ENCODE measurements at regions not wholly inside any gene's neighbourhood (a gene's known extent, or its start where the extent isn't known, plus 50 kb on each side); places are given as distances from the start of the nearest gene placed in this dataset.
"Not testable (repeated sequence)": the region's sequence is repeated elsewhere in the genome, so short reads cannot be mapped to it uniquely, and the experiment has no call there.

DNA sequence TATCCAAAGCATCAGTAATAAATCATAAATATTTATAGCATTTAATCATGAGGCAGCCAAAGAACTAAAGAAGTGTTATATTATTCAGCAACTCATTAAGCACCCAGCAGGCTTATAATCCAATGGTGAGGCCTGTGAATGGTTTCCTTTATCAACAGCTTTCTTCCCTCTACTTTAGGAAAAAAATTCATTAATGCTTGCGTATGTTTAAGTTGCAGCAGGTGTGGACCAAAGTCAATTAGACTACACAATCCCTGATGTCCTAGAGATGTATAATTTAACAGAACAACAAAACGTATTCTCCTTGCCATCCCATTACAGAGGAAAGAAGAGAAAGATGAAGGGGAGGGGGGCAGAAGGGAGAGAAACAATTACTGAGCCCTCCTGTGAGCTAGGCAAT lies 87.7 kb upstream of the MAGI3 start:
- Histone ChIP-seq H3K36me3 (no peaks in the 10 kb centered on the region), H3K4me1 (no peaks in the 10 kb centered on the region), H3K9me3 (no peaks in the 10 kb centered on the region), H3K27me3 (no peaks in the 10 kb centered on the region), H3K27ac (no peak overlapping the region), H3K4me3 (no peak overlapping the region)
- ATAC-seq (ENCODE audit: low FRiP score in 2 of 2) (no peak), DNase-seq (no peak)
- WGBS, 2 donors = 38 to 83% methylated on average over 2 of the region's 2 CpGs
- TF ChIP-seq EP300 (IDR thresholded peaks at IDR 0.05) (no peak), POLR2AphosphoS5 (IDR thresholded peaks at IDR 0.05) (no peak), POLR2A (IDR thresholded peaks at IDR 0.05) (no peak)
- TF ChIP-seq, protein P1, sequence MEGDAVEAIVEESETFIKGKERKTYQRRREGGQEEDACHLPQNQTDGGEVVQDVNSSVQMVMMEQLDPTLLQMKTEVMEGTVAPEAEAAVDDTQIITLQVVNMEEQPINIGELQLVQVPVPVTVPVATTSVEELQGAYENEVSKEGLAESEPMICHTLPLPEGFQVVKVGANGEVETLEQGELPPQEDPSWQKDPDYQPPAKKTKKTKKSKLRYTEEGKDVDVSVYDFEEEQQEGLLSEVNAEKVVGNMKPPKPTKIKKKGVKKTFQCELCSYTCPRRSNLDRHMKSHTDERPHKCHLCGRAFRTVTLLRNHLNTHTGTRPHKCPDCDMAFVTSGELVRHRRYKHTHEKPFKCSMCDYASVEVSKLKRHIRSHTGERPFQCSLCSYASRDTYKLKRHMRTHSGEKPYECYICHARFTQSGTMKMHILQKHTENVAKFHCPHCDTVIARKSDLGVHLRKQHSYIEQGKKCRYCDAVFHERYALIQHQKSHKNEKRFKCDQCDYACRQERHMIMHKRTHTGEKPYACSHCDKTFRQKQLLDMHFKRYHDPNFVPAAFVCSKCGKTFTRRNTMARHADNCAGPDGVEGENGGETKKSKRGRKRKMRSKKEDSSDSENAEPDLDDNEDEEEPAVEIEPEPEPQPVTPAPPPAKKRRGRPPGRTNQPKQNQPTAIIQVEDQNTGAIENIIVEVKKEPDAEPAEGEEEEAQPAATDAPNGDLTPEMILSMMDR (IDR thresholded peaks at IDR 0.05) = no peak

- no peaks in the 10 kb centered on the region for H3K36me3 ChIP-seq
- no peak overlapping the region for H3K4me3 ChIP-seq
- H3K9me3 ChIP-seq = no peaks in the 10 kb centered on the region
- WGBS, 2 donors = 83 to 85% methylated on average over 9 of the region's 9 CpGs
- DNase-seq (no peak), ATAC-seq (ENCODE audit: low FRiP score in 2 of 2) (no peak)
- TF ChIP-seq POLR2A (IDR thresholded peaks at IDR 0.05) (no peak), EP300 (IDR thresholded peaks at IDR 0.05) (no peak)
- peaks cover 0 to 4% (median 0%) of the 10 kb centered on the region in 4 donors for H3K4me1 ChIP-seq
- H3K27me3 ChIP-seq = no peaks in the 10 kb centered on the region
- no peak overlapping the region for H3K27ac ChIP-seq
Measured at GRCh38 chr1:113303267-113303666, 87.0 kb upstream of the MAGI3 start.

DNA sequence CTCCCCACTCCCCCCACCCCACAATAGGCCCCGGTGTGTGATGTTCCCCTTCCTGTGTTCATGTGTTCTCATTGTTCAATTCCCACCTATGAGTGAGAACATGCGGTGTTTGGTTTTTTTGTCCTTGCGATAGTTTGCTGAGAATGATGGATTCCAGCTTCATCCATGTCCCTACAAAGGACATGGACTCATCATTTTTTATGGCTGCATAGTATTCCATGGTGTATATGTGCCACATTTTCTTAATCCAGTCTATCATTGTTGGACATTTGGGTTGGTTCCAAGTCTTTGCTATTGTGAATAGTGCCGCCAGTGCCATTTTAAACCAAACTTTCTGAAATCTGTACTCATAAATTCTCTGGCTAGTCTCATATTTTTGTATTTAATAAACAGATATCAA lies 85.3 kb upstream of the MAGI3 start:
- H3K36me3 ChIP-seq; H3K4me3 ChIP-seq; ATAC-seq (ENCODE audit: low FRiP score in 2 of 2); H3K27ac ChIP-seq; H3K4me1 ChIP-seq; DNase-seq; H3K27me3 ChIP-seq; H3K9me3 ChIP-seq: not testable (repeated sequence)
- WGBS, 2 donors = 95 to 100% methylated on average over 3 to 4 of the region's 4 CpGs

DNA sequence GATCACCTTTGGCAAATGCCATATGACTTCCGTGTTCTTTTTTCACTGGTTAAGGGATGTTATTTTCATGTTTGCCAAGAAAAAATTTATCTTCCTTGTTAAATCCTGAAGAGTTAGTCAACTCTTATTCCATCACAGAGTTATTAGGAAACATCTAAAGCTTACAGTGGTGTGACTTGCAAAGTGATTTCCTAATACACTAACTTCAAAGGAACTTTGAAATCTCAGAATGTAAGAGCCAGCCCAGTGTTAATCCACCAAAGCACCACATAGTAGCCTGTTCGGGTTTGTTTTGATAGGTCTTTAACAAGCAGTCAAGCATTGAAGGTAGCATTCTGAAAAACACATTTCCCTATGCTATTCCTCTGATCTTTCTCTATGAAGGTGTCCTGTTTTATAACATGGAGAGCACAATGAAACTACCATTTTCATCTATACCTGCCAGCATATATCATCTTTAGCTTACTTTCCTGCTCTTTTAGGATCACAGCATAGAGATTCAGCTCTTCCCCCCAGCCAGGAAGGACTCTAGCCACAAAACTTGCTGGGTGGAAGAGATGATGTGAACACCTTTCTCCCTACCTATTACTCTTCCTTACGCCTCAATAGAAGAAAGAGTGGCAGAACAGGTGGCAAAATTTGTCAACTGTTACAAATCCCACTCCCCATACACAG lies 82.4 kb upstream of the MAGI3 start:
- DNase-seq (no peak), ATAC-seq (ENCODE audit: low FRiP score in 2 of 2) (peak in 1 of 2 donors; percentile 73)
- 59% methylated on average over 3 of the region's 3 CpGs for WGBS, 2 donors
- Histone ChIP-seq H3K36me3 (no peaks in the 10 kb centered on the region), H3K9me3 (no peaks in the 10 kb centered on the region), H3K27ac (peak overlapping the region in 2 of 4 donors; percentile 38 to 46), H3K4me1 (peaks cover 0 to 4% (median 0%) of the 10 kb centered on the region in 4 donors), H3K4me3 (no peak overlapping the region), H3K27me3 (no peaks in the 10 kb centered on the region)
- TF ChIP-seq POLR2A (IDR thresholded peaks at IDR 0.05) (no peak), EP300 (IDR thresholded peaks at IDR 0.05) (no peak), POLR2AphosphoS5 (IDR thresholded peaks at IDR 0.05) (no peak)
- TF ChIP-seq, protein P1 (IDR thresholded peaks at IDR 0.05) = no peak

DNA sequence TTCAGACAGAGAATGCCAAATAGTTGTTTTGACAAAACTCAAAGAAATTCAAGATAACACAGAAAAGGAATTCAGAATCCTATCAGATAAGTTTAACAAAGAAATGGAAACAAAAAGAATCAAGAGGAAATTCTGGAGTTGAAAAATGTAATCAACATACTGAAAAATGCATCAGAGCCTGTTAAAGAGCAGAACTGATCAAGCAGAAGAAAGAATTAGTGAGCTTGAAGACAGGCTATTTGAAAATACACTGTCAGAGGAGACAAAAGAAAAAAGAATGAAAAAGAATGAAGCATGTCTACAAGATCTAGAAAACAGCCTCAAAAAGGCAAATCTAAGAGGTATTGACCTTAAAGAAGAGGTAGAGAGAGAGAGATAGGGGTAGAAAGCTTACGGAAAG lies 77.7 kb upstream of the MAGI3 start:
- H3K4me1 ChIP-seq; ATAC-seq (ENCODE audit: low FRiP score in 2 of 2); H3K9me3 ChIP-seq; H3K27me3 ChIP-seq; H3K36me3 ChIP-seq; DNase-seq; H3K4me3 ChIP-seq; H3K27ac ChIP-seq: not testable (repeated sequence)
- WGBS, 2 donors = 92 to 98% methylated on average over 1 of the region's 1 CpG

DNA sequence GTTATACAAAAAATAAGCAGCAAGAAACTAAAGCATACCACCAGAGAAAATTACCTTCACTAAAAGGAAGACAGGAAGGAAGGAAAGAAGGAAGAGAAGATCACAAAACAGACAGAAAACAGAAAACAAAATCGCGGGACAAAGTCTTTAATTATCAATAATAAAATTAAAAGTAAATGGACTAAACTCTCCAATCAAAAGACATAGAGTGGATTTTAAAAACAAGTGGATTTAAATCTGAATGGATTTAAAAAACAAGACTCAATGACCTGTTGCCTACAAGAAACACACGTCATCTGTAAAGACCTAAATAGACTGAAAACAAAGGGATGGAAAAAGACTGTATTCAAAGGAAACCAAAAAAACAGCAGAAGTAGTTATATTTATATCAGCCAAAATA lies 75.7 kb upstream of the MAGI3 start:
- Histone ChIP-seq H3K4me3 (no peak overlapping the region), H3K36me3 (no peaks in the 10 kb centered on the region)
- ATAC-seq (ENCODE audit: low FRiP score in 2 of 2) = no peak

More for the DNA sequence above, 75.7 kb upstream of the MAGI3 start:
- H3K9me3 ChIP-seq = no peaks in the 10 kb centered on the region
- DNase-seq = no peak
- 92 to 95% methylated on average over 3 of the region's 3 CpGs for WGBS, 2 donors
- no peaks in the 10 kb centered on the region for H3K4me1 ChIP-seq
- no peaks in the 10 kb centered on the region for H3K27me3 ChIP-seq
- H3K27ac ChIP-seq = no peak overlapping the region
- no peak for TF ChIP-seq EP300 (IDR thresholded peaks at IDR 0.05)
- TF ChIP-seq, protein P1 (IDR thresholded peaks at IDR 0.05) = no peak
- no peak for TF ChIP-seq POLR2AphosphoS5 (IDR thresholded peaks at IDR 0.05)
- no peak for TF ChIP-seq POLR2A (IDR thresholded peaks at IDR 0.05)

All from upper lobe of left lung (tissue), 6 donors.